Chondrocyte (in vitro differentiated cells): ENCODE measurements at regions not wholly inside any gene's neighbourhood (a gene's known extent, or its start where the extent isn't known, plus 50 kb on each side); places are given as distances from the start of the nearest gene placed in this dataset.
A peak's percentile ranks its signal among the peaks of the same experiment; 100 is the strongest.

Experiments
- DNase-seq: peaks from one replicate; pipeline ENCODE4 v3.0.0; 2021; ENCODE audit warnings: mixed read lengths, low spot score
- H3K27ac Mint-ChIP-seq: one replicate; pipeline ENCODE4 v1.8.0; 2021; ENCODE audit warnings: mild to moderate bottlenecking, moderate library complexity, mixed read lengths; ENCODE audit not compliant: unreplicated experiment
- H3K27me3 Mint-ChIP-seq: 2 replicates; pipeline ENCODE4 v1.8.0; 2021; ENCODE audit warnings: low read depth, mixed read lengths
- H3K36me3 Mint-ChIP-seq: 2 replicates; pipeline ENCODE4 v1.8.0; 2021; ENCODE audit warnings: low read depth, mixed read lengths
- H3K4me1 Mint-ChIP-seq: 2 replicates; pipeline ENCODE4 v1.8.0; 2021; ENCODE audit warnings: low read depth, mild to moderate bottlenecking, mixed read lengths
- H3K4me3 Mint-ChIP-seq: one replicate; pipeline ENCODE4 v1.8.0; 2021; ENCODE audit warnings: mild to moderate bottlenecking, moderate library complexity, mixed read lengths; ENCODE audit not compliant: unreplicated experiment
- H3K9me3 Mint-ChIP-seq: 2 replicates; pipeline ENCODE4 v1.8.0; 2021; ENCODE audit warnings: low read depth, mixed read lengths
- CTCF ChIP-seq: fragments of 200-600 bp; sonication (generic); IDR thresholded peaks from 2 replicates; pipeline ENCODE4 v1.5.0; 2021; ENCODE audit warnings: antibody characterized with exemption, mild to moderate bottlenecking, moderate library complexity

GRCh38 chr3:8328967-8329366 lies 172.7 kb upstream of the LMCD1 start:
- DNase-seq: no peak
- Mint-ChIP-seq H3K4me1 (no peaks in the 10 kb centered on the region), H3K27me3 (no peaks in the 10 kb centered on the region), H3K9me3 (no peaks in the 10 kb centered on the region), H3K4me3 (no peak overlapping the region), H3K36me3 (no peaks in the 10 kb centered on the region), H3K27ac (no peak overlapping the region)
- no peak for TF ChIP-seq CTCF

- Mint-ChIP-seq H3K4me3 (no peak overlapping the region), H3K4me1 (no peaks in the 10 kb centered on the region), H3K27ac (no peak overlapping the region), H3K9me3 (no peaks in the 10 kb centered on the region), H3K36me3 (no peaks in the 10 kb centered on the region), H3K27me3 (no peaks in the 10 kb centered on the region)
- no peak for DNase-seq
- no peak for TF ChIP-seq CTCF
Observed at GRCh38 chr3:8329598-8329997, 172.0 kb upstream of the LMCD1 start.

DNA sequence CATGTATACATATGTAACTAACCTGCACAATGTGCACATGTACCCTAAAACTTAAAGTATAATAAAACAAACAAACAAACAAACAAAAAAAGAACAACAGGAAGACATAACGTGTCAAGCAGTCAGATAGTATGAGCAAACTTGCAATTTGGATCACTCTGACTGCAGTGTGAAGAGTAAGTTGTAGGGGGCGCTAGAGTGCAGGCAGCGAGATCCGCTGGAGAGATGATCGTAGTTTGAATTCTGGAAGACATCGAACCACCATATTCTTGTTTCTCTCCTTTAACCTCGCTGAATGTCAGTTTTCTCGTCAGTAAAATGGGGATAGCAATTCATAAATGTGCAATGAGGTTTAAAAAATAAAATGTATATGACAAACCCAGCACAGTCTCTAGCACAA lies 165.2 kb upstream of the LMCD1 start:
- DNase-seq: no peak
- H3K27ac Mint-ChIP-seq: no peak overlapping the region
- H3K27me3 Mint-ChIP-seq: peaks cover 1% of the 10 kb centered on the region
- H3K4me1 Mint-ChIP-seq: no peaks in the 10 kb centered on the region
- H3K9me3 Mint-ChIP-seq: no peaks in the 10 kb centered on the region
- no peak overlapping the region for H3K4me3 Mint-ChIP-seq
- no peaks in the 10 kb centered on the region for H3K36me3 Mint-ChIP-seq
- peak; percentile 57 for TF ChIP-seq CTCF

- Mint-ChIP-seq H3K9me3 (no peaks in the 10 kb centered on the region), H3K27ac (no peak overlapping the region), H3K4me3 (no peak overlapping the region), H3K4me1 (no peaks in the 10 kb centered on the region), H3K27me3 (peaks cover 1% of the 10 kb centered on the region), H3K36me3 (no peaks in the 10 kb centered on the region)
- no peak for DNase-seq
- no peak for TF ChIP-seq CTCF
Observed at GRCh38 chr3:8338424-8338823, 163.2 kb upstream of the LMCD1 start.

DNA sequence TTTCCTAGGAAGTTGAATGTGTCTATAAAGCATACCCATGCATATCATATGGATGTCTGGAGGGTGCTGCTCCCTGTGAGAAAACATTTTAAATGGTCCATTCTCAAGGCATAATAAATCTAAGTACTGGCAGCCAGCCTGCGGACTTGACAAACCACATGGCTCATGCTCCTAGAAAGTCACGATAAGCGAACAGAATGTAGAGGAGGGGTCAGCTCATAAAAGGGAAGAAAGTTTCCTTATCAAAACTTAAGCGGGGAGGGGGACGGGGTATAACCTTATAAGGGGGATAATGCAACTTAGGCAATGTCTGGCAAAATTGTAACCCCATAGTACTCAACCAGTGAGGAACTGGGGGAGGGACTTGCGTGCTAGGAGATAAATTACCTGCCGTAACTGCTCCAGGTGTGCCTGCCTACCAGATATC lies 159.8 kb upstream of the LMCD1 start:
- no peak for TF ChIP-seq CTCF
- Mint-ChIP-seq H3K36me3 (peaks cover 2% of the 10 kb centered on the region), H3K9me3 (peaks cover 23% of the 10 kb centered on the region), H3K27me3 (peaks cover 1% of the 10 kb centered on the region), H3K4me3 (no peak overlapping the region), H3K27ac (no peak overlapping the region), H3K4me1 (no peaks in the 10 kb centered on the region)
- DNase-seq: no peak
